ENCODE measurements at regions not wholly inside any gene's neighbourhood (a gene's known extent, or its start where the extent isn't known, plus 50 kb on each side); places are given as distances from the start of the nearest gene placed in this dataset.

DNA sequence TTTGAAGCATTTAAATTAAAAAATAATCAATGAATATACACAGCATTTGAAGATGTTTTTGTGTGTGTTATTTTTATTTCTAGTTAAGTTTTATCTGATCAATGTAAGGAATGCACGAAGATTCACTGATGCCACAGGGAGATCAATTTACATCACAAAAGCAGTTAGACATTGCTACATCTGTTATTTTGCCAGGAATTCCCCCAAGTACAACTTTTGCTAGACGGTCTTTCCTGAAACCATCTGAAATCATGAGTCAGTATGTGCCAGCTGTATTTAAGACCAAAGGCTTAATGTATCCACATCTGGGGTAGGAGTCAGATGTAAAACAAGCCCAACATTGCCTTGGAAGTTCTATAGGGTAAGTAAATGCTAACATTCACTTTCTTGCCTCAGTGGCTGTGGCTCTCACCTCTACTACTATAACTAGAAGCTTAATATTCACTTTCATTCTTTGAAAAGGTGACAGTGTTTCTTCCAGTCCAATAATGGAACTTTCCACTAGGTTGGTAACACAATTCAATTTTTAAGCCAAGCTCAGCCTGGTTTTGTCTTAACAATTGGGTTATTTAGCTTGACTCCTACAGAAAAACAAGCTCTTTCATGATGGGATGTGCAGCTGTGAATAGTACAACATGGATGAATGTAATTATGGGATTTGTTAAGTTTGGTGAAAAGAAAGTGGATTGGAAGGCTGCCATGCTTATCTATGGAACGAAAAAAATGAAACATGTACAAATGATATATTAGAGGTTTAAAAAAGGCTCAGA is 385.4 kb upstream of the TMEM132C start:
- H3K27ac ChIP-seq, result no peak overlapping the region
- no peak overlapping the region for H3K4me3 ChIP-seq
- no peaks in the 10 kb centered on the region for H3K4me1 ChIP-seq
- DNase-seq (no peak), ATAC-seq (no peak)
- intact Hi-C loops (cut with DNase I), result no loop called here
- H3K9me3 ChIP-seq, result no peaks in the 10 kb centered on the region
- WGBS (ENCODE audit: insufficient coverage, low coverage, low lambda C conversion rate, missing lambda C conversion rate), result 46% methylated on average over 3 of the region's 3 CpGs
- no peaks in the 10 kb centered on the region for H3K36me3 ChIP-seq
- TF ChIP-seq POLR2A (IDR thresholded peaks at IDR 0.05), result no peak
- TF ChIP-seq, protein P1, sequence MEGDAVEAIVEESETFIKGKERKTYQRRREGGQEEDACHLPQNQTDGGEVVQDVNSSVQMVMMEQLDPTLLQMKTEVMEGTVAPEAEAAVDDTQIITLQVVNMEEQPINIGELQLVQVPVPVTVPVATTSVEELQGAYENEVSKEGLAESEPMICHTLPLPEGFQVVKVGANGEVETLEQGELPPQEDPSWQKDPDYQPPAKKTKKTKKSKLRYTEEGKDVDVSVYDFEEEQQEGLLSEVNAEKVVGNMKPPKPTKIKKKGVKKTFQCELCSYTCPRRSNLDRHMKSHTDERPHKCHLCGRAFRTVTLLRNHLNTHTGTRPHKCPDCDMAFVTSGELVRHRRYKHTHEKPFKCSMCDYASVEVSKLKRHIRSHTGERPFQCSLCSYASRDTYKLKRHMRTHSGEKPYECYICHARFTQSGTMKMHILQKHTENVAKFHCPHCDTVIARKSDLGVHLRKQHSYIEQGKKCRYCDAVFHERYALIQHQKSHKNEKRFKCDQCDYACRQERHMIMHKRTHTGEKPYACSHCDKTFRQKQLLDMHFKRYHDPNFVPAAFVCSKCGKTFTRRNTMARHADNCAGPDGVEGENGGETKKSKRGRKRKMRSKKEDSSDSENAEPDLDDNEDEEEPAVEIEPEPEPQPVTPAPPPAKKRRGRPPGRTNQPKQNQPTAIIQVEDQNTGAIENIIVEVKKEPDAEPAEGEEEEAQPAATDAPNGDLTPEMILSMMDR (IDR thresholded peaks at IDR 0.05), result no peak
- H3K27me3 ChIP-seq, result peaks cover 0 to 4% of the 10 kb centered on the region in 2 donors

DNA sequence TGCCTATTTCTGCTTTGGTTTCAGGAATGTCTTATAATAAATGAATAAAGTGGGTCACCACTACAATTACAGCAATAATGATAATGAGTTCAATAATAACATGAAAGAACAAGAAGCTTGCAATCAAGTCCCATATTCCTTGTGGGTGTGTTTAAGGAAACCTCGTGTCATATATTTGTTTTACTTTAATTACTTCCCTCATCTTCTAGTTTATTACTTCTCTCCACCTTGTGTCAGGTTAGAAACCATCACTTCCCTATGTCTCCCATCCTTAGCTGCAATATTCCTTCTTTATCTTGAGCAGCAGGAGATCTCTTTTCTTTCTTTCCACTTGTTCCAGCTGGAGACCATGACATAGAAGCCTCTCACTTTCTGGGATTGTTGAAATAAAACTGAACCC is 384.0 kb upstream of the TMEM132C start:
- no peak for ATAC-seq
- no peaks in the 10 kb centered on the region for H3K36me3 ChIP-seq
- TF ChIP-seq, protein P1 (IDR thresholded peaks at IDR 0.05), result no peak
- no peak for TF ChIP-seq POLR2A (IDR thresholded peaks at IDR 0.05)
- DNase-seq, result no peak
- no peaks in the 10 kb centered on the region for H3K4me1 ChIP-seq
- no peaks in the 10 kb centered on the region for H3K9me3 ChIP-seq
- intact Hi-C loops (cut with DNase I), result no loop called here
- WGBS (ENCODE audit: insufficient coverage, low coverage, low lambda C conversion rate, missing lambda C conversion rate), result 25% methylated on average over 1 of the region's 1 CpG
- H3K27ac ChIP-seq, result no peak overlapping the region
- no peak overlapping the region for H3K4me3 ChIP-seq
- no peaks in the 10 kb centered on the region for H3K27me3 ChIP-seq

DNA sequence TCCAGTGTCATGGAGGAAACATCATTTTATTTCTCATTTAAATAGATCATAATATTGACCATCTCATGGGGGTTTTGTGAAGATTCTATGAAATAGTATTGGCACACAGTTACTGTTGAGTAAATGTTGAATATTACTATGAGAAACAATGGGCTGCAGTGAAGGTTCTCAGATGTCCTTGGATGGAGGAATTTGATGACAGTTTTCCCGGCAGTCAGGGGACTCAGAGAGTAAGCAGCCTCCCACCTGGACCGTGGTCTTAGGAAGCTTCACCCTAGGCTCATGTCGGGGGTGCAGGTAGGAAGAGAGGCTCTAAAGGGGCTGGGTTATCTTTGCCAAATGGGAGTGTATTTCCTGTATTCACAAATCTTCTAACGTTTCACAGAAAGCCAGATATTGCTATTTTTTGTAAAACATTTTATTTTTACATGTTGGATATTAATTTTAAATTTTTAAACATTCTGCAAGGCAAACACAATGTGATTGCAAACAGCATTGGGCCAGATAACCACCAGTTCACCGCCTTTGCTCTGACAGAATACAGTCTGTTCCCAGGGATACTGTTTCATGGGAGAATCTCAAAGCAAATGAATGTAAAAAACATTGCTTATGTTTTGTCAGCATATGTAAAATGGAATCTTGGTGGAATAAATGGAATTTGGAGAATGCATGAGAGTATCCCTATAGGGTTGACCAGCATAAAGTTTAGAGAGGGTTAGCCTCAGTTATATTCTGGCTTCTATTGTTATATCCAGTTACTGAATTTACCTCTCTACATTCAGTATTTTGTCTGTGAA is 380.8 kb upstream of the TMEM132C start:
- intact Hi-C loops (cut with DNase I), result no loop called here
- Histone ChIP-seq H3K4me3 (no peak overlapping the region), H3K4me1 (no peaks in the 10 kb centered on the region), H3K9me3 (no peaks in the 10 kb centered on the region), H3K27ac (no peak overlapping the region), H3K36me3 (no peaks in the 10 kb centered on the region), H3K27me3 (no peaks in the 10 kb centered on the region)
- ATAC-seq, result no peak
- TF ChIP-seq, protein P1 (IDR thresholded peaks at IDR 0.05), result no peak
- TF ChIP-seq POLR2A (IDR thresholded peaks at IDR 0.05), result no peak
- 33% methylated on average over 5 of the region's 5 CpGs for WGBS (ENCODE audit: insufficient coverage, low coverage, low lambda C conversion rate, missing lambda C conversion rate)
- no peak for DNase-seq

DNA sequence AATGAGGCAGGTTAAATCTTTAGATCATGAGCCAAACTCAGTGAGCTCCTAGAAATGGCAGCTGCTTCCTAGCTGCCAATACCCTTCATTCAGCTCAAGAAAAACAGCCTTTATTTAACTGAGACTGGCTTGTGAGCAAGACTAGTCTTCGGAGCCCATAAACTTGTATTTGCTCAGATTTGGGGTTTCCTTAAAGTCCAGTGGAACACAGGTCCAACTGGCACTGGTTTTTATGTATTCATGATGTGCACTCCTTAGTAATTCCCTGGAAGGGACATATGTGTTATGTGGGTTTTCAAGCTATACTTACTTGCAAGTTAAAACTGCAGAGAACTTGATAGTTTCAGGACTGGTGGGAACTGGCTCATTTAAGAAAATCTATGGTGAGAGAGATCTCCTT is 380.1 kb upstream of the TMEM132C start:
- Histone ChIP-seq H3K27me3 (no peaks in the 10 kb centered on the region), H3K4me1 (no peaks in the 10 kb centered on the region), H3K36me3 (no peaks in the 10 kb centered on the region), H3K27ac (no peak overlapping the region), H3K4me3 (no peak overlapping the region), H3K9me3 (no peaks in the 10 kb centered on the region)
- DNase-seq (no peak), ATAC-seq (no peak)
- intact Hi-C loops (cut with DNase I), result no loop called here
- 100% methylated on average over 1 of the region's 1 CpG for WGBS (ENCODE audit: insufficient coverage, low coverage, low lambda C conversion rate, missing lambda C conversion rate)
- TF ChIP-seq POLR2A (IDR thresholded peaks at IDR 0.05), result no peak
- TF ChIP-seq, protein P1 (IDR thresholded peaks at IDR 0.05), result no peak
